ENCODE measurements at regions not wholly inside any gene's neighbourhood (a gene's known extent, or its start where the extent isn't known, plus 50 kb on each side); places are given as distances from the start of the nearest gene placed in this dataset.

GRCh38 chr18:28511413-28511821 lies 334.5 kb upstream of the CDH2 start:
- H3K4me1 ChIP-seq = no peaks in the 10 kb centered on the region
- 70 to 80% methylated on average over 2 of the region's 2 CpGs for WGBS, 2 donors
- no peaks in the 10 kb centered on the region for H3K9me3 ChIP-seq
- no peak for DNase-seq
- no peak overlapping the region for H3K27ac ChIP-seq
- H3K36me3 ChIP-seq = no peaks in the 10 kb centered on the region
- TF ChIP-seq CTCF (IDR thresholded peaks at IDR 0.05) = no peak
- no peak for TF ChIP-seq POLR2A (IDR thresholded peaks at IDR 0.05)
- H3K4me3 ChIP-seq (replicated peaks in 1 of 3) = no peak overlapping the region
- intact Hi-C loops (cut with DNase I) = no loop called here
- no peaks in the 10 kb centered on the region for H3K27me3 ChIP-seq

GRCh38 chr18:28510210-28510609 lies 333.3 kb upstream of the CDH2 start:
- H3K4me1 ChIP-seq = no peaks in the 10 kb centered on the region
- no peak overlapping the region for H3K27ac ChIP-seq
- no peaks in the 10 kb centered on the region for H3K36me3 ChIP-seq
- intact Hi-C loops (cut with DNase I) = no loop called here
- no peak overlapping the region for H3K4me3 ChIP-seq (replicated peaks in 1 of 3)
- TF ChIP-seq POLR2A (IDR thresholded peaks at IDR 0.05) = no peak
- TF ChIP-seq CTCF (IDR thresholded peaks at IDR 0.05) = no peak
- DNase-seq = no peak
- no peaks in the 10 kb centered on the region for H3K27me3 ChIP-seq
- H3K9me3 ChIP-seq = no peaks in the 10 kb centered on the region

- intact Hi-C loops (cut with DNase I) = no loop called here
- no peak for TF ChIP-seq CTCF (IDR thresholded peaks at IDR 0.05)
- TF ChIP-seq POLR2A (IDR thresholded peaks at IDR 0.05) = no peak
- WGBS, 2 donors = 71 to 74% methylated on average over 4 of the region's 4 CpGs
Observed at GRCh38 chr18:28504066-28504465, 327.1 kb upstream of the CDH2 start.

GRCh38 chr18:28494151-28494550 lies 317.2 kb upstream of the CDH2 start:
- Histone ChIP-seq H3K36me3 (no peaks in the 10 kb centered on the region), H3K9me3 (no peaks in the 10 kb centered on the region), H3K4me3 (replicated peaks in 1 of 3) (no peak overlapping the region), H3K4me1 (no peaks in the 10 kb centered on the region), H3K27ac (no peak overlapping the region), H3K27me3 (no peaks in the 10 kb centered on the region)
- no peak for DNase-seq
- intact Hi-C loops (cut with DNase I) = no loop called here
- 72 to 74% methylated on average over 1 of the region's 1 CpG for WGBS, 2 donors
- no peak for TF ChIP-seq CTCF (IDR thresholded peaks at IDR 0.05)
- no peak for TF ChIP-seq POLR2A (IDR thresholded peaks at IDR 0.05)

More at GRCh38 chr18:28504066-28504465, 327.1 kb upstream of the CDH2 start:
- no peak overlapping the region for H3K27ac ChIP-seq
- H3K36me3 ChIP-seq = no peaks in the 10 kb centered on the region
- H3K4me3 ChIP-seq (replicated peaks in 1 of 3) = no peak overlapping the region
- no peaks in the 10 kb centered on the region for H3K4me1 ChIP-seq
- no peaks in the 10 kb centered on the region for H3K9me3 ChIP-seq
- no peaks in the 10 kb centered on the region for H3K27me3 ChIP-seq
- DNase-seq = no peak

- no peak for DNase-seq
- no peak overlapping the region for H3K27ac ChIP-seq
- H3K4me3 ChIP-seq (replicated peaks in 1 of 3) = no peak overlapping the region
- intact Hi-C loops (cut with DNase I) = no loop called here
- H3K27me3 ChIP-seq = no peaks in the 10 kb centered on the region
- no peaks in the 10 kb centered on the region for H3K36me3 ChIP-seq
- no peaks in the 10 kb centered on the region for H3K9me3 ChIP-seq
- no peaks in the 10 kb centered on the region for H3K4me1 ChIP-seq
- TF ChIP-seq POLR2A (IDR thresholded peaks at IDR 0.05) = no peak
- no peak for TF ChIP-seq CTCF (IDR thresholded peaks at IDR 0.05)
- 65 to 71% methylated on average over 2 of the region's 2 CpGs for WGBS, 2 donors
Observed at GRCh38 chr18:28485918-28486317, 309.0 kb upstream of the CDH2 start.
